ENCODE measurements at regions not wholly inside any gene's neighbourhood (a gene's known extent, or its start where the extent isn't known, plus 50 kb on each side); places are given as distances from the start of the nearest gene placed in this dataset.

- Histone ChIP-seq H3K36me3 (ENCODE audit: insufficient read depth, low read length) (no peaks in the 10 kb centered on the region), H3K9me3 (ENCODE audit: low read depth, low read length) (no peaks in the 10 kb centered on the region), H3K27me3 (ENCODE audit: insufficient read depth, low read length) (peaks cover 35% of the 10 kb centered on the region), H4K20me1 (ENCODE audit: insufficient read depth, low read length) (no peaks in the 10 kb centered on the region), H3K27ac (ENCODE audit: low read depth, low read length) (no peak overlapping the region), H3K4me1 (ENCODE audit: insufficient read depth, low read length) (no peaks in the 10 kb centered on the region), H3K79me2 (ENCODE audit: insufficient read depth, low read length) (no peaks in the 10 kb centered on the region), H3K4me2 (ENCODE audit: insufficient read depth, low read length) (no peak overlapping the region), H2AFZ (ENCODE audit: low read length) (no peak overlapping the region), H3K4me3 (ENCODE audit: insufficient read depth, low read length) (no peak overlapping the region)
- TF ChIP-seq CTCF (IDR thresholded peaks at IDR 0.05; ENCODE audit: extremely low read depth, low read depth, low read length), result no peak
- peak; percentile 29 for DNase-seq (ENCODE audit: insufficient read length, low spot score, missing footprints)
Measured at GRCh38 chr1:22347854-22348760, 103.5 kb upstream of the ZBTB40 start.

GRCh38 chr1:22349362-22350043, 102.1 kb upstream of the ZBTB40 start:
- no peak overlapping the region for H3K27ac ChIP-seq (ENCODE audit: low read depth, low read length)
- no peaks in the 10 kb centered on the region for H4K20me1 ChIP-seq (ENCODE audit: insufficient read depth, low read length)
- H3K4me1 ChIP-seq (ENCODE audit: insufficient read depth, low read length), result no peaks in the 10 kb centered on the region
- no peaks in the 10 kb centered on the region for H3K36me3 ChIP-seq (ENCODE audit: insufficient read depth, low read length)
- no peaks in the 10 kb centered on the region for H3K79me2 ChIP-seq (ENCODE audit: insufficient read depth, low read length)
- no peak for TF ChIP-seq CTCF (IDR thresholded peaks at IDR 0.05; ENCODE audit: extremely low read depth, low read depth, low read length)
- no peaks in the 10 kb centered on the region for H3K9me3 ChIP-seq (ENCODE audit: low read depth, low read length)
- H3K27me3 ChIP-seq (ENCODE audit: insufficient read depth, low read length), result peaks cover 35% of the 10 kb centered on the region
- H2AFZ ChIP-seq (ENCODE audit: low read length), result no peak overlapping the region
- peak; percentile 38 for DNase-seq (ENCODE audit: insufficient read length, low spot score, missing footprints)
- no peak overlapping the region for H3K4me3 ChIP-seq (ENCODE audit: insufficient read depth, low read length)
- no peak overlapping the region for H3K4me2 ChIP-seq (ENCODE audit: insufficient read depth, low read length)

GRCh38 chr1:22350171-22350923, 101.3 kb upstream of the ZBTB40 start:
- no peak overlapping the region for H2AFZ ChIP-seq (ENCODE audit: low read length)
- H3K4me1 ChIP-seq (ENCODE audit: insufficient read depth, low read length), result no peaks in the 10 kb centered on the region
- DNase-seq (ENCODE audit: insufficient read length, low spot score, missing footprints), result peak; percentile 55
- TF ChIP-seq CTCF (IDR thresholded peaks at IDR 0.05; ENCODE audit: extremely low read depth, low read depth, low read length), result no peak
- no peak overlapping the region for H3K4me2 ChIP-seq (ENCODE audit: insufficient read depth, low read length)
- H4K20me1 ChIP-seq (ENCODE audit: insufficient read depth, low read length), result no peaks in the 10 kb centered on the region
- no peak overlapping the region for H3K27ac ChIP-seq (ENCODE audit: low read depth, low read length)
- H3K9me3 ChIP-seq (ENCODE audit: low read depth, low read length), result no peaks in the 10 kb centered on the region
- H3K27me3 ChIP-seq (ENCODE audit: insufficient read depth, low read length), result peaks cover 38% of the 10 kb centered on the region
- no peaks in the 10 kb centered on the region for H3K79me2 ChIP-seq (ENCODE audit: insufficient read depth, low read length)
- no peaks in the 10 kb centered on the region for H3K36me3 ChIP-seq (ENCODE audit: insufficient read depth, low read length)
- no peak overlapping the region for H3K4me3 ChIP-seq (ENCODE audit: insufficient read depth, low read length)

Data from osteoblast (primary cell).